SH-SY5Y (cell line): ENCODE measurements at regions not wholly inside any gene's neighbourhood (a gene's known extent, or its start where the extent isn't known, plus 50 kb on each side); places are given as distances from the start of the nearest gene placed in this dataset.

Experiments used
- GATA2 ChIP-seq: IDR thresholded peaks from 2 replicates; pipeline ENCODE4 v1.6.1; 2011; ENCODE audit warnings: mild to moderate bottlenecking, low read depth, low read length
- GATA3 ChIP-seq: IDR thresholded peaks from 2 replicates; pipeline ENCODE4 v1.6.1; 2011; ENCODE audit warnings: low read depth, mild to moderate bottlenecking, low read length, moderate library complexity

DNA sequence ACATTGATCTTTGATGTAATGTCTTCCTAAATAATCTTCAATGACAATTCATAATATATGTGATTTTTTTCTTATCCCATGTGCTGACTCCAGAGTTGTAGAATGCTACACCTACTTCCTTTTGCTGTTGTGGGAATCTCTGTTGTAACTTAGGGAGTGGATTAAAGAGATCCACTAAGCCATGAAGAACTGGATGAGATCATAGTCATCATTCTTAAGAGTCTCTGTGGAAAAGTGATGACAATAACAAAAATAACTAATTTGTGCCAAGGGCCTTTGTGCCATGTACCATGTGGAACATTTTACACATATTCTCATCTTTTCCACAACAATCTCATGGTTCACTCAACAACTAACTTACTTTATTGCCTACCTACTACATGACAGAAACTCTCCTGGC is 162.9 kb upstream of the PDZRN3 start:
- TF ChIP-seq GATA2 (no peak), GATA3 (no peak)

DNA sequence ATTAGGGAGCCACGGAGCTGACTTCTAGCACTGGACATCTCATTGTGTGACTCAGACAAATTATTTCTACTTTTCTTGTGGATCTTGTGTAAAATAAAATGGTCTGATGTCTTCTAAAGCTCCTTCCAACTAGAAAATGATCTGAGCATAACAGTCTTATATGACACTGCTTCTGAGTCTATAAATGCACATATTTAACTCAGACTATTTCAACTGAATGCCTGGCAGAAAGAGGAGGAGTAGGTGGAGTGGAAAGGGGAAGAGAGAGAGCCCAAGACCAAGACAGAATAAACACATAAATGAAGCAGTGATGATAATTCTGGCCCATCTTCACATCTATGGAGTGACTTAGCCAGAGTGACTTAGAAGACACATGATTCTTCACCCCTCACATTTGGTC is 162.3 kb upstream of the PDZRN3 start:
- TF ChIP-seq GATA2 (no peak), GATA3 (no peak)

DNA sequence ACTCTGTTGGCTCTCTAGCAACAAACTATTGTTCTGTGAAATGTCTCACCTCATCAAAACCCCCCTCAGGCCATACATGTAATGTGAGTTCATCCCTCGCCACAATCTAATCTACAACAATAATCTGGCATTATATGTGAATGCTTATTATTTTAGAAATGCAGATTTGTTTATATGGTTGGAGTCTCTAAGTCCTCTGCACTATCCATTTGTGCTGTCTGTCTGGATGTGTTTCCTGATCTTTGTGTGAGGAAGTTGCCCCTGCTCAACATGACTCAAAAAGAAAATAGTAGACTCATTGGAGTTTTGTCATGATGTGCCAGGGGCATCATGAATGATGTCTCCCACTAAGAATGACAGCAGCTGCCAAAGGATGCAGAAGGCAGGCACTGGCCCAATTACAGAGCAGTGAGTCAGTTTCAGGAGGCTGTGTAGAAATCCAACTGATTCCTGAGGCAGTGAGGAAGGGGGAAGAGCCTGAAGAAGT is 161.6 kb upstream of the PDZRN3 start:
- TF ChIP-seq GATA3, result no peak
- no peak for TF ChIP-seq GATA2

DNA sequence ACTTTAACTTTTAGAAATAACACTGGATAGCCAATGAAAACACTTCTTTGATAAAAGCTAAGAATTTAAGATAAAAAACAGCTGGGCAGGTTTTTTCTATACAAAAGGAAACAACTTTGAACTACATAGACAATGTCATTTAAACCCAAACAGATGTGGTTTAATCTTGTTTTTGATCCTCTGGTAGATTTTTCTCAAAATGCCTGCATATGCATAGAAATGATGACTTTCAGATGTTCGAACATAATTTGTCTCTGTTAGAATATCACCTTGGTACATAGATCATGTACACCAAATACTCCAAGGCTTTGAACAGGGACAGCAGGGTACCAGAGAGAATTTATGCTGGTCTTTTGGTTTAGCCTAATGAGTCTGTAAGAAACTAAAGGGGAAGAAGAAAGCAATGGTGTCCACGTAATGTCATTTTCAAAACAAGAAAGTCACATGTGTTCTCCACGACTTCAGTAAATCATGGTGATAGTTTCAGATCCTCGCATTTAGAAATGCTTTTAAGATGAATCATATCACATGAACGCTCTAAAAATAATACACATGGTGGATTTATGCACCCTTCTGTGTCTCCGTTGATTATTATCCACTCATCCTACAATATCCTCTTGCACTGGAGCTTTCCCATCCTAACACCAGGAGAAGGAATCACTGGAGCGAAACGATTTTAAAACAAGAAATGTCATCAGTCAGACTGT is 160.1 kb upstream of the PDZRN3 start:
- TF ChIP-seq GATA3, result no peak
- no peak for TF ChIP-seq GATA2

DNA sequence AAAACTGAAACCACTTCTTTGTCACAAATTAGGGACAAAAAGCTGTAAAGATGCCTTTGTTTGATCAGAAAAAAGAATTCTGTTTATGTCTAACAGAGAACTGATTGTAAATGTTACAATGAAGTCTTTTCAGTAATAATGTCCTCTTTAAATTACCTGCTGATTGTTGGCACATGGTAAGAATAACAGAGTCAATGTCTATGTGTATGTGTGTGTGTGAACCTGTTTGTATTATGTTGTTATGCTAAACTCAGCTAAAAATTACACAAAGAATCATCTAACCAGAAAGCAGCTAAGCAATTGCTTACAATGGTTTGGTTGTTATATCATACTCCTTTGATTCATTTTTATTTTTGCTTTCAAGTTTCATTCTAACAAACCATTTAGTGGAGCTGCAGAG is 159.1 kb upstream of the PDZRN3 start:
- TF ChIP-seq GATA2, result no peak
- TF ChIP-seq GATA3, result no peak

DNA sequence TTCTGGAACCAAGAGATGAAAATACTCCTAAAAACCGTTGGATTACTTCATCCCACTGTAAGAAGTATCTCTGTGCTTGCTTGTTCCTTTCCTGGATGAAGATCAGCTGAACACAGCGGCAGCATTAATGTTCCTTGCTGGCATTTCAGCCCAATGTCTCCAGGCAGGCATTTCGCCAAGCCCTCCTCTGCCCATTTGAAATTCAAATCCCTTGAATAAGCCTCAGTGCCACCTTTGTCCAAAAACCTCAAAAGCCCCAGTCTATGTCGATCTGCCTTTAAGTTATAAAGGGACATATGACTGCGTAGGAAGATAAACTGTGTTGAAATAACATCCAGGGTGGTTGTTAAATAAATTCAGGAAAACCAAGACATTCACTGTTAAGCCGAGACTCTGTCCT is 156.8 kb upstream of the PDZRN3 start:
- no peak for TF ChIP-seq GATA2
- no peak for TF ChIP-seq GATA3

DNA sequence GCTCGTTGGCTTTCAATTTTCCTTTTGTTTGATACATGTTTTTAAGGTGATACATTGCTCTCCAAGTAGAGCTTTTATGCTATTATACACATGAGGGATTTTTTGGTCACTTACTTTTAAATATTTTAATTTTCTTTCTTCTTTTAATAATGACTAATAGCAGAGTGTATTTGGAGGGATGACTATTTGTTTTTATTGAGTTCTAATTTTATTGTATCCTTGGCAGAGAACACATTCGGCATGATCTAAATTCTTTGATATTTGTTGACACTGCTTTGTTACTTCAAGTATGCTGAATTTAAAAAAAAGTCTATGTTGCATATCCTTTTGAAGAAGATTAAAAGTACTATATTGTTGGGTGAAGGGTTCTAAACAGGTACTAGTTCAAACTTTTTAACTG is 149.9 kb upstream of the PDZRN3 start:
- TF ChIP-seq GATA3 (no peak), GATA2 (no peak)

DNA sequence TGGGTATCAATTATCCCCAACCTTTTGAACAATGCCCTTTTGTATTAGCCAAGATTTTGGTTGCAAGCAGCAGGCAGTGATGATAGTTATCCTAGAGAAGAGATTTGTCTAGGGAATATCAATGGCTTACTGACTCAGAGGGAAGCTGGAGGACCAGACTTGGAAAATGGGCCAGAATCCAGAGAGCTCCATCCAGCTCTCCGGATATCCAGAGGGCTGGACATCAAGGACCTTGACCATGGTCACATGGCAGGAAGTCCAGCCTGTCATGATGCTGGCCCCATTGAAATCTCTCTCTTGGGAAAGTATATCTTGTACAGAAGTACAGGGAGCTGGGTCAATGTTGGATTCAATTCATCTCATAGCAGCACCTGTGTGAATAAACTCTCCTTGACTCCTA is 148.5 kb upstream of the PDZRN3 start:
- TF ChIP-seq GATA2 (no peak), GATA3 (no peak)

DNA sequence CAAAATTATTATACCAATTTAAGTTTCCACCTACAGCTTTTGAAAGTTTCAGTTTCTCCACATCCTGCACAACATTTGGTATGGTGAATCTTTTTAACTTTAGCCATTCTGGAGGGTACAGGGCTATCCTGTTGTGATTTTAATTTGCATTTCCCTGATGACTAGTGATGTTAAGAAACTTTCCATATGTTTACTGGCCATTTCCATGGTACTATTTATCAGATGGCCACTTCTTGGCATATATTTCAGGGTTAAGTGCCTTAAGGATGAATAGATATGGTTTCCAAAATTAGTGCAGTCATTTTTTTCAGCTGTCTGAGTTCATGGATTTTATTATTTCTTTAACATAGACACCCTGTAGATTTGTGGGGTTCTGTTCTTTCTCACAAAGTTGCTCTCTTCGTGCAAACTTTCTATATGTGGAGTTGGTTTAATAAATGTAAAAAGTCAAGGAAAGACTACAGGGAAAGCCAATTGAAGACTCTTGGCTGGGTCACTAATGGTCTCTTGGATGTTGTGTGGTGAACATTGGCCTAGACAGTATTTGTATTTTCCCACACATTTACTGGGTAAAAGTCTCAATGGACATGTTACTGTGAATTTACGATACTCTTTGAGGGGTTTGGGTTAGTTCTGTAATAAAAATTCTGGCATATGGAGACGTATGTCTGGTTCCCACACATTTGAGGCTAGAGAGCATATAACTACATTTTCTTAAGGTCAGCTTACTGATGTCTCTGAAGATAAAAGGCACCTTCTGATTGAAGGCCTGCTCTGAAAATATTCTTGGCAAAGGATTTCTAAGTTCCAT is 147.5 kb upstream of the PDZRN3 start:
- TF ChIP-seq GATA3 (no peak), GATA2 (no peak)

DNA sequence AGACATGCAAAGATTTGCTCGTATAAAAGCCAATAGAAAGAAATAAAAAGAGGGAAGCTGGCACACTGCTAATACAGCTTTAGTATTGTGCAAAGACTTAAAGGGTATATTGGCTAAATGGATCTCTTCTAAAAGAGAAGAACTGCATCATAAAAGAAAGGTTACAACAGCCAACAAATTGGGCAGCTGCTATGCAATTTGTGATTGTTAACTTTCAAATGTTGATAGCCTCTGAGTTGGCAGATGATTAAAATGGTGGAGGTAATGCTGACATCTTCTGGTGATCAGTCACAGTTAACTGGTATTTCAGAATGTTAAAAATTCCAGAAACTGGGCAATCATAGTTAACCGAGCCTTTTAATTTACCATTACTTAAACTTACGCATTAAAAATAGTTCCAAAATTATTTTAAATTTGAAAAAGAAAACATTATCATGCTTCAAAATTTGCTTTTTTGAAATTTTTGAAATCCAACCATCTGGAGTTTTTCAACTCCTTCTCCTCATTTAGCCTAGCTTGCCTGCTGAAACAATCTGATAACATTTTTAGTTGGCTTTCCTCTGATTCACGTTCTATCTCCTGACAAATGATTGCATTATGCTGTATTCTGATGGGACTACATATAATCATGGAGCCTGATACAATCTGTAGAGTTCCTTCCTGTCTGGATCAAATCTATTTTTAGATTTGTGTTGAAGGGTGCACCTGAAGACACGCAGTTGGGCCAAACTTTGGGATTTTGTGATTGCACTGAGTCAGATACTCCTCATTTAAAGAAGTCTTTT is 144.0 kb upstream of the PDZRN3 start:
- TF ChIP-seq GATA2 (peak; percentile 80; the same call in 1 of the 2 replicates), GATA3 (peak; percentile 76)

DNA sequence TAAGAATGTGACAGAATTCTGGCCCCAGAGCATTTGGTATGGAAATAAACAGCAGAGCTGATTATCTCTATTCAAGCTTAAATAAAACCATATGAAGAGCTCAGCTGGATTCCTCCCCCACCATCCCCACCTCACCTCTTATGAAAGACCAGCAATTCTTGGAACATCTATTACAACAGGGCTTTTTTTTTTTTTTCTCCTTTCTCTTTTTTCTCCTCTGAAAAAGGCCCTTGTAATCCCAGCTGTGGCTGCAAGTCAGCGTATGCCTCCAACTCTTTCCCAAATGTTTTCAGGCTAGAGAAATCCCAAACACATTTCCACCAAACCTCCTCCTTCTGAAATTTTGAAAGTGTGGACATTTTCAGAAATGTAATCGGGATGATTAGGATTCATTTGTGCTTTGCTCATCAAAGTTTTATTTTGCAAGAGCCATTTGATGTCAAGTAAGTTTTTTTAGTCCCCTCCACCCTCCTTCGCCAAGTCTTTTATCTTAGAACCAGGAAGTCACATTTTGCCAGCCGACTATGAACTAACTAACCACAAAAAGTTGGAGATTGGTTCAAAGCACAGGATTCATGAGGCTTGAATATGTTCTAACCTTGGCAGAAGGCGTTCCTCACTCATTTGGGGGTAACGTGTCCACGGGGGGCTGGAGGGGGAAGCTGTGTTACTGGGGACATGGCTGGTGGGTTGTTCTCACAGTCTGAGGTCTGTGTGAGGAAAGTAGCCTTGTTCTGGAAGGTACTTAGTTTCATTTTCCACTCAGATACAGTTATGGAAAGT is 142.0 kb upstream of the PDZRN3 start:
- no peak for TF ChIP-seq GATA3
- 0 out of 2 replicates have a peak, but pooled peaks have one; percentile 31 for TF ChIP-seq GATA2

DNA sequence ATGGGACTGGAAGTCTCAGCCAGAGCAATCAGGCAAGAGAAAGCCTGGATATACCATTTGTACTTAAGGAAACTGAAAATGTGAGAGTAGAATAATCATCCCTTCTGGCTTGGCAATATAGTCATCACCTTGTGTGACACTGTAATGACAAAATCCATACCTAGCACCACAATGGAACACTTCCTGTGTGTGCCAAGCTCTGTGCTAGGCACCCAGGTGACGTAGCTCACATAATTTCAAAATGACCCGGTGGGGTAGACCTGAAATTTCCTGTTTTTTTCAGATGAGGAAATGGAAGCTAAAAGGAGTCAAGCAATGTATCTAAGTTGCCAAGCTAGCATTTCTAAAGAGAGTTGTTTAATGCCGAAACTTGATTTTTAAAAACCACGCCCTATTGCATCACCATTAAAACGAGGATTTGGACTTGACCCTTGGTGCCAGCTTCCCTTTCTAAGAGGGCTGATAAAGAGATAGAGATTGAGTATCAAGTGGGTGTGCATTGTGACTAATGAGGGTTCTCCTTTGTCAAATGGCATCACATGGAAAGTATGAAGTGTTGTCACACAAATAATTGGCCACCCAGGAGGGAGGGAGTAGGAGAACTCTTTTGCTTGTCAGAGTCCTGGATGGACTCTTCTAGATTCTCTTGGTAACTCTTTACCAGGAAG is 141.3 kb upstream of the PDZRN3 start:
- TF ChIP-seq GATA2 (no peak), GATA3 (no peak)

DNA sequence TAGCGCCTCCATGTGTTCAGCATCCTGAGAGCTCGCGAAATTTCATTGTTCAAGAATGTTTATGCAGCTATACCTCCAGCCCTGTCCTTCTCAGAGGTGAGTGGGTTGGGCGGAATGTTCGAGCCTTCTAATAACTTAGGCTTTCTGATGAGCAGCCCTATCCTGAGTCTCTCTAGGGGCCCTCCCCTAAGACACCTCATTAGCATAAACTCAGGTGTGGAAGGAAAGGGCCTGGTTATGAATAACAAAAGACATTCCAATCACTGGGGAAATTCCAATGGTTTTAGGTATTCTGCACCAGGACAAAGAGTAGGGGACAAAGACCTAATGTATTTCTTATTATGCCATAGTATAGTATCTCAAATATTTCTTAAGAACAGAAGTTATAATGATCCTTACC is 138.1 kb upstream of the PDZRN3 start:
- TF ChIP-seq GATA3 (no peak), GATA2 (no peak)

DNA sequence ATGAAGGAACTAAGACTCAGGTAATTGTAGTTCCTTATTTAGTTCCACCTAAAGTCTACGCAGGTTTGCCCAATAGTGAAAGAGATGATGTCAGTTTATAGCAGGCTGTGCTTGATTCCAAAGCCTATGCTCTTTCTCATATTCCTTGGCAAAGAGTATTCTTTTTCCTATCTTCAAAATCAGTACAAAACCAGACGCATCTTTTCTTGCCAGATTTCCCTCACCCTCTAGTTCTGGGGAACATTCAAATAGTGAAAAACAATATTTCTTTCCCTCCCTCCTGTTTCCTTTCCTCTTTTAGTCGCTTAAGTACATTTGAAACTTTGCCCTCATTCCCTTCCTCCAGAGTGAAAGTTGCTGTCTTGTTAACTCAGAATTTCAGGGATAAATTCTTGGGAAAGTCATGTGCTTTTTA is 134.6 kb upstream of the PDZRN3 start:
- TF ChIP-seq GATA3, result peak; percentile 55; the same call in 1 of the 2 replicates
- peak; percentile 56; the same call in 1 of the 2 replicates for TF ChIP-seq GATA2
